Endodermal cell (in vitro differentiated cells): ENCODE measurements at regions not wholly inside any gene's neighbourhood (a gene's known extent, or its start where the extent isn't known, plus 50 kb on each side); places are given as distances from the start of the nearest gene placed in this dataset.

ENCODE experiments used
- DNase-seq: peaks from one replicate; pipeline ENCODE4 v3.0.0-alpha.2; 2017
- H3K27ac ChIP-seq: 2 replicates; pipeline ENCODE4 v1.5.1; 2013; ENCODE audit warnings: mild to moderate bottlenecking, low read depth, low read length, moderate library complexity
- H3K27me3 ChIP-seq: 2 replicates; pipeline ENCODE4 v1.6.1; 2013; ENCODE audit warnings: mild to moderate bottlenecking, low read length, moderate library complexity; ENCODE audit not compliant: insufficient read depth, control insufficient read depth, poor library complexity, severe bottlenecking
- H3K36me3 ChIP-seq: 2 replicates; pipeline ENCODE4 v1.7.0; 2013; ENCODE audit warnings: mild to moderate bottlenecking, low read length, moderate library complexity; ENCODE audit not compliant: control insufficient read depth, insufficient read depth
- H3K4me1 ChIP-seq: one replicate; pipeline ENCODE4 v1.7.0; 2013; ENCODE audit warnings: low read length; ENCODE audit not compliant: control insufficient read depth, insufficient read depth
- H3K4me3 ChIP-seq: 2 replicates; pipeline ENCODE4 v1.5.1; 2013; ENCODE audit warnings: mild to moderate bottlenecking, low read length, moderate library complexity
- H3K9ac ChIP-seq: 2 replicates; pipeline ENCODE4 v1.6.1; 2013; ENCODE audit warnings: mild to moderate bottlenecking, low read length, moderate library complexity; ENCODE audit not compliant: poor library complexity, severe bottlenecking; ENCODE audit errors: extremely low read depth
- H3K9me3 ChIP-seq: 2 replicates; pipeline ENCODE4 v1.6.1; 2013; ENCODE audit warnings: mild to moderate bottlenecking, low read length, moderate library complexity; ENCODE audit not compliant: control insufficient read depth
- H3K27ac Mint-ChIP-seq: 2 replicates; pipeline ENCODE4 v1.8.0; 2020; ENCODE audit warnings: mixed read lengths
- H3K27me3 Mint-ChIP-seq: 2 replicates; pipeline ENCODE4 v1.8.0; 2021; ENCODE audit warnings: mild to moderate bottlenecking, mixed read lengths; ENCODE audit not compliant: insufficient read depth
- H3K36me3 Mint-ChIP-seq: 2 replicates; pipeline ENCODE4 v1.8.0; 2020; ENCODE audit warnings: low read depth, mixed read lengths
- H3K4me1 Mint-ChIP-seq: 2 replicates; pipeline ENCODE4 v1.8.0; 2020; ENCODE audit warnings: mixed read lengths
- H3K4me3 Mint-ChIP-seq: 2 replicates; pipeline ENCODE4 v1.8.0; 2020; ENCODE audit warnings: mild to moderate bottlenecking, moderate library complexity, mixed read lengths
- H3K9me3 Mint-ChIP-seq: 2 replicates; pipeline ENCODE4 v1.8.0; 2020; ENCODE audit warnings: mild to moderate bottlenecking, mixed read lengths
- CTCF ChIP-seq: fragments of 200-600 bp; sonication (generic); conservative IDR thresholded peaks from 2 replicates; pipeline ENCODE4 v1.5.0; 2021; ENCODE audit warnings: antibody characterized with exemption, mild to moderate bottlenecking
- WGBS, 2 experiments: methylation state at CpG; one replicate each; pipeline versions ENCODE4 v1.1.5 to v1.1.7; 2013; ENCODE audit warnings: missing lambda C conversion rate in 2 of 2, mixed read lengths in 1 of 2; ENCODE audit not compliant: insufficient coverage in 1 of 2, insufficient read length in 1 of 2; 5-methylcytosine and 5-hydroxymethylcytosine counted together

GRCh38 chr6:155635416-155635815 lies 179.8 kb upstream of the NOX3 start:
- no peak overlapping the region for H3K27ac ChIP-seq
- peaks cover 6% of the 10 kb centered on the region for H3K4me1 Mint-ChIP-seq
- 83 to 93% methylated on average over 2 to 3 of the region's 3 CpGs for WGBS, 2 experiments
- H3K36me3 Mint-ChIP-seq: no peaks in the 10 kb centered on the region
- H3K9me3 ChIP-seq: peaks cover 27% of the 10 kb centered on the region
- H3K4me3 Mint-ChIP-seq: no peak overlapping the region
- H3K27me3 ChIP-seq: no peaks in the 10 kb centered on the region
- no peak overlapping the region for H3K4me3 ChIP-seq
- H3K27me3 Mint-ChIP-seq: no peaks in the 10 kb centered on the region
- DNase-seq: no peak
- no peak overlapping the region for H3K27ac Mint-ChIP-seq
- no peak for TF ChIP-seq CTCF
- H3K36me3 ChIP-seq: no peaks in the 10 kb centered on the region
- H3K9me3 Mint-ChIP-seq: peaks cover 10% of the 10 kb centered on the region
- no peak overlapping the region for H3K9ac ChIP-seq
- H3K4me1 ChIP-seq: no peaks in the 10 kb centered on the region

GRCh38 chr6:155630085-155630484 lies 174.4 kb upstream of the NOX3 start:
- no peak overlapping the region for H3K27ac Mint-ChIP-seq
- DNase-seq: no peak
- no peak for TF ChIP-seq CTCF
- H3K27me3 Mint-ChIP-seq: no peaks in the 10 kb centered on the region
- H3K4me3 ChIP-seq: peak overlapping the region; percentile 37
- 91 to 100% methylated on average over 1 to 2 of the region's 2 CpGs for WGBS, 2 experiments
- H3K36me3 ChIP-seq: no peaks in the 10 kb centered on the region
- peaks cover 3% of the 10 kb centered on the region for H3K4me1 ChIP-seq
- H3K9me3 Mint-ChIP-seq: peaks cover 4% of the 10 kb centered on the region
- H3K9me3 ChIP-seq: peaks cover 15% of the 10 kb centered on the region
- no peak overlapping the region for H3K4me3 Mint-ChIP-seq
- H3K27me3 ChIP-seq: no peaks in the 10 kb centered on the region
- H3K4me1 Mint-ChIP-seq: peaks cover 21% of the 10 kb centered on the region
- no peaks in the 10 kb centered on the region for H3K36me3 Mint-ChIP-seq
- no peak overlapping the region for H3K27ac ChIP-seq
- no peak overlapping the region for H3K9ac ChIP-seq

GRCh38 chr6:155629652-155630051 lies 174.0 kb upstream of the NOX3 start:
- peaks cover 21% of the 10 kb centered on the region for H3K4me1 Mint-ChIP-seq
- H3K36me3 Mint-ChIP-seq: no peaks in the 10 kb centered on the region
- H3K27ac Mint-ChIP-seq: no peak overlapping the region
- H3K27me3 Mint-ChIP-seq: no peaks in the 10 kb centered on the region
- H3K9me3 ChIP-seq: peaks cover 15% of the 10 kb centered on the region
- no peak overlapping the region for H3K4me3 Mint-ChIP-seq
- no peak for DNase-seq
- WGBS, 2 experiments: 58% methylated on average over 6 of the region's 6 CpGs; no CpG with 5 or more reads in 1 of the 2 experiments
- H3K9me3 Mint-ChIP-seq: peaks cover 4% of the 10 kb centered on the region
- H3K27me3 ChIP-seq: no peaks in the 10 kb centered on the region
- no peak overlapping the region for H3K9ac ChIP-seq
- no peak for TF ChIP-seq CTCF
- H3K4me3 ChIP-seq: no peak overlapping the region
- H3K27ac ChIP-seq: no peak overlapping the region
- H3K36me3 ChIP-seq: no peaks in the 10 kb centered on the region
- peaks cover 3% of the 10 kb centered on the region for H3K4me1 ChIP-seq
